NB4 (cell line): ENCODE measurements at regions not wholly inside any gene's neighbourhood (a gene's known extent, or its start where the extent isn't known, plus 50 kb on each side); places are given as distances from the start of the nearest gene placed in this dataset.

Source experiments
- CTCF ChIP-seq: IDR thresholded peaks from one replicate; pipeline ENCODE4 v1.5.1; 2012; ENCODE audit warnings: low read depth, low read length
- MAX ChIP-seq: IDR thresholded peaks from 2 replicates; pipeline ENCODE4 v1.6.1; 2011; ENCODE audit warnings: low read depth, low read length
- POLR2A ChIP-seq: IDR thresholded peaks from 2 replicates; pipeline ENCODE4 v1.6.1; 2011; ENCODE audit warnings: mild to moderate bottlenecking; ENCODE audit not compliant: insufficient read length; ENCODE audit errors: extremely low read depth

- TF ChIP-seq CTCF (no peak), POLR2A (no peak), MAX (no peak)
Observed at GRCh38 chr1:194774535-194774934, 1588.1 kb upstream of the B3GALT2 start.
